HG02759 (cell line): ENCODE measurements at regions not wholly inside any gene's neighbourhood (a gene's known extent, or its start where the extent isn't known, plus 50 kb on each side); places are given as distances from the start of the nearest gene placed in this dataset.
"Not testable (repeated sequence)": the region's sequence is repeated elsewhere in the genome, so short reads cannot be mapped to it uniquely, and the experiment has no call there.

Source experiments
- ATAC-seq: cut with Tn5 transposase; IDR thresholded peaks from one replicate; pipeline ENCODE4 v1.9.1; 2021; ENCODE audit warnings: mild to moderate bottlenecking, moderate library complexity; ENCODE audit not compliant: unreplicated experiment

GRCh38 chr15:92753591-92753990 lies 98.0 kb upstream of the FAM174B start:
- no peak for ATAC-seq

- ATAC-seq: no peak
These were observed 107.9 kb upstream of the FAM174B start for GRCh38 chr15:92763459-92763858.

GRCh38 chr15:92768131-92768530 lies 112.6 kb upstream of the FAM174B start:
- not testable (repeated sequence) for ATAC-seq

GRCh38 chr15:92770641-92771040 lies 115.1 kb upstream of the FAM174B start:
- ATAC-seq: no peak

- no peak for ATAC-seq
These were observed 116.5 kb upstream of the FAM174B start for GRCh38 chr15:92772061-92772460.

GRCh38 chr15:92772626-92773244 lies 117.2 kb upstream of the FAM174B start:
- no peak for ATAC-seq

- ATAC-seq: no peak
These were observed 117.8 kb upstream of the FAM174B start for GRCh38 chr15:92773340-92773739.

GRCh38 chr15:92779874-92780273 lies 120.2 kb upstream of the CHD2 start:
- no peak for ATAC-seq

GRCh38 chr15:92780843-92781242 lies 119.3 kb upstream of the CHD2 start:
- ATAC-seq: no peak

- ATAC-seq: no peak
These were observed 118.1 kb upstream of the CHD2 start for GRCh38 chr15:92781925-92782453.

GRCh38 chr15:92787116-92787515 lies 113.0 kb upstream of the CHD2 start:
- ATAC-seq: no peak

GRCh38 chr15:92788196-92788595 lies 111.9 kb upstream of the CHD2 start:
- no peak for ATAC-seq

- ATAC-seq: not testable (repeated sequence)
These were observed 111.3 kb upstream of the CHD2 start for GRCh38 chr15:92788793-92789192.

- ATAC-seq: no peak
These were observed 103.9 kb upstream of the CHD2 start for GRCh38 chr15:92796161-92796611.

- peak; percentile 66 for ATAC-seq
These were observed 102.7 kb upstream of the CHD2 start for GRCh38 chr15:92797168-92798052.

GRCh38 chr15:92800013-92800412 lies 100.1 kb upstream of the CHD2 start:
- no peak for ATAC-seq

GRCh38 chr15:92800416-92801055 lies 99.6 kb upstream of the CHD2 start:
- not testable (repeated sequence) for ATAC-seq

GRCh38 chr15:92801056-92801773 lies 98.9 kb upstream of the CHD2 start:
- not testable (repeated sequence) for ATAC-seq

- no peak for ATAC-seq
These were observed 98.2 kb upstream of the CHD2 start for GRCh38 chr15:92801774-92802464.

GRCh38 chr15:92803536-92803851 lies 96.6 kb upstream of the CHD2 start:
- no peak for ATAC-seq
